Chondrocyte (in vitro differentiated cells): ENCODE measurements at regions not wholly inside any gene's neighbourhood (a gene's known extent, or its start where the extent isn't known, plus 50 kb on each side); places are given as distances from the start of the nearest gene placed in this dataset.

Experiments used
- DNase-seq: peaks from one replicate; pipeline ENCODE4 v3.0.0; 2021; ENCODE audit warnings: mixed read lengths, low spot score
- H3K27ac Mint-ChIP-seq: one replicate; pipeline ENCODE4 v1.8.0; 2021; ENCODE audit warnings: mild to moderate bottlenecking, moderate library complexity, mixed read lengths; ENCODE audit not compliant: unreplicated experiment
- H3K27me3 Mint-ChIP-seq: 2 replicates; pipeline ENCODE4 v1.8.0; 2021; ENCODE audit warnings: low read depth, mixed read lengths
- H3K36me3 Mint-ChIP-seq: 2 replicates; pipeline ENCODE4 v1.8.0; 2021; ENCODE audit warnings: low read depth, mixed read lengths
- H3K4me1 Mint-ChIP-seq: 2 replicates; pipeline ENCODE4 v1.8.0; 2021; ENCODE audit warnings: low read depth, mild to moderate bottlenecking, mixed read lengths
- H3K4me3 Mint-ChIP-seq: one replicate; pipeline ENCODE4 v1.8.0; 2021; ENCODE audit warnings: mild to moderate bottlenecking, moderate library complexity, mixed read lengths; ENCODE audit not compliant: unreplicated experiment
- H3K9me3 Mint-ChIP-seq: 2 replicates; pipeline ENCODE4 v1.8.0; 2021; ENCODE audit warnings: low read depth, mixed read lengths
- CTCF ChIP-seq: fragments of 200-600 bp; sonication (generic); IDR thresholded peaks from 2 replicates; pipeline ENCODE4 v1.5.0; 2021; ENCODE audit warnings: antibody characterized with exemption, mild to moderate bottlenecking, moderate library complexity

- no peak for DNase-seq
- no peaks in the 10 kb centered on the region for H3K36me3 Mint-ChIP-seq
- peaks cover 11% of the 10 kb centered on the region for H3K27me3 Mint-ChIP-seq
- H3K4me1 Mint-ChIP-seq: no peaks in the 10 kb centered on the region
- no peak overlapping the region for H3K27ac Mint-ChIP-seq
- TF ChIP-seq CTCF: no peak
- no peak overlapping the region for H3K4me3 Mint-ChIP-seq
- H3K9me3 Mint-ChIP-seq: no peaks in the 10 kb centered on the region
These were observed 116.8 kb upstream of the SPATA16 start for GRCh38 chr3:173257797-173258196.

DNA sequence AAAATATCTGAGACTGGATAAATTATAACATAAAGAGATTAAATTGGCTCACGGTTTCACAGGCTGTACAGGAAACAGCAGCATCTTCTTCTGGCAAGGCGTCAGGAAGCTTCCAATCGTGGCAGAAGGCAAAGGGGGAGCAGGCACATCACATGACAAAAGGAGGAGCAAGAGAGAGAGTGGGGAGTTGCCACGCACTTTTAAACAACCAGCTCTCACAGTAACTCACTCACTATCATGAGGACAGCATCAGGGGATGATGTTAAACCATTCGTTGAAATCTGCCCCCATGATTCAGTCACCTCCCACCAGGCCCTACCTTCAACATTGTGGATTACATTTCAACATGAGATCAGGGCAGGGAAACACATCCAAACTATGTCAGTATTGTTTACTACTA lies 114.5 kb upstream of the SPATA16 start:
- Mint-ChIP-seq H3K4me3 (no peak overlapping the region), H3K4me1 (no peaks in the 10 kb centered on the region), H3K9me3 (no peaks in the 10 kb centered on the region), H3K27me3 (peaks cover 11% of the 10 kb centered on the region), H3K36me3 (no peaks in the 10 kb centered on the region), H3K27ac (no peak overlapping the region)
- no peak for TF ChIP-seq CTCF
- DNase-seq: no peak

GRCh38 chr3:173253471-173253870 lies 112.4 kb upstream of the SPATA16 start:
- Mint-ChIP-seq H3K27me3 (peaks cover 15% of the 10 kb centered on the region), H3K27ac (no peak overlapping the region), H3K4me1 (no peaks in the 10 kb centered on the region), H3K36me3 (no peaks in the 10 kb centered on the region), H3K4me3 (no peak overlapping the region), H3K9me3 (peaks cover 8% of the 10 kb centered on the region)
- no peak for DNase-seq
- TF ChIP-seq CTCF: no peak

DNA sequence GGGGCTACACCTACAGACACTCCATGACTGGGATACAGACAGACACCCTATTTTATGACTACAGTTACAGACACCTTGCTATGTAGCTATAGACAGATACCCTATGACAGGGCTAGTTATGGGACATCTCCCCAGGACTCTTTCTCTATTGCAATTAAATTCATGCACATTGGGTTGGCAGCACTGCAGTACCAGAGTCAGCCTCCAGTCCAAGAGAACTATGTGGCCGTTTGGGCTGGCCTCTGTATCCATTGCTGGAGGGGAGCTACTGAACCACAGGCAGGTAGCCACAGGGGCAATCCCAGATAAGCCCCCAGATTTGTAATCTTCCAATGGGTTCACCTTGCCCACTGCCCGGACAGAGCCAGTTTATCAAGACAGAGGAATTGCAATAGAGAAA lies 108.4 kb upstream of the SPATA16 start:
- Mint-ChIP-seq H3K4me1 (no peaks in the 10 kb centered on the region), H3K9me3 (peaks cover 8% of the 10 kb centered on the region), H3K27ac (no peak overlapping the region), H3K4me3 (no peak overlapping the region), H3K27me3 (peaks cover 8% of the 10 kb centered on the region), H3K36me3 (no peaks in the 10 kb centered on the region)
- no peak for DNase-seq
- TF ChIP-seq CTCF: no peak

DNA sequence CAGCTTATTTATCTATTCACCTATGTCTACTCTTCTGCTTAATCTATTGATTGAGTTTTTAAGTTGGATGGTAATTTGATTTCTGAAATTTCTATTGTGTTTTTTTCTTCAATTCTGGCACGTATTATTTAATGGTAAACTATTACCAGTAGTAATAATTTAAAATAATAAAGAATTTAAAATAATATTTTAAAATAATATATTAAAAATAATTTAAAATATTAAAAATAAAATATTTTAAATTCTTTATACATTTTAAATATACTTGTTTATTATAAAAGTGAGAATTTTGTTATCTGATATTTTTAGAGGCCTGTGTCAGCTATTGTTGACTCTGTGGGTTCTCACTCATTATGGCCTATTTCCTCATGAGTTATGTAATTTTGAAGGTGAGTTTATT lies 100.7 kb upstream of the SPATA16 start:
- H3K27me3 Mint-ChIP-seq: peaks cover 4% of the 10 kb centered on the region
- no peak overlapping the region for H3K4me3 Mint-ChIP-seq
- no peak for DNase-seq
- H3K9me3 Mint-ChIP-seq: no peaks in the 10 kb centered on the region
- no peak overlapping the region for H3K27ac Mint-ChIP-seq
- H3K36me3 Mint-ChIP-seq: no peaks in the 10 kb centered on the region
- TF ChIP-seq CTCF: no peak
- H3K4me1 Mint-ChIP-seq: no peaks in the 10 kb centered on the region
